ENCODE measurements at regions not wholly inside any gene's neighbourhood (a gene's known extent, or its start where the extent isn't known, plus 50 kb on each side); places are given as distances from the start of the nearest gene placed in this dataset.

GRCh38 chr5:124297826-124298225, 448.6 kb downstream of the ZNF608 start:
- no peak for TF ChIP-seq ARNTL (CRISPR knock-in tag; IDR thresholded peaks at IDR 0.05; ENCODE audit: borderline replicate concordance, low read depth)
- TF ChIP-seq, protein P1, sequence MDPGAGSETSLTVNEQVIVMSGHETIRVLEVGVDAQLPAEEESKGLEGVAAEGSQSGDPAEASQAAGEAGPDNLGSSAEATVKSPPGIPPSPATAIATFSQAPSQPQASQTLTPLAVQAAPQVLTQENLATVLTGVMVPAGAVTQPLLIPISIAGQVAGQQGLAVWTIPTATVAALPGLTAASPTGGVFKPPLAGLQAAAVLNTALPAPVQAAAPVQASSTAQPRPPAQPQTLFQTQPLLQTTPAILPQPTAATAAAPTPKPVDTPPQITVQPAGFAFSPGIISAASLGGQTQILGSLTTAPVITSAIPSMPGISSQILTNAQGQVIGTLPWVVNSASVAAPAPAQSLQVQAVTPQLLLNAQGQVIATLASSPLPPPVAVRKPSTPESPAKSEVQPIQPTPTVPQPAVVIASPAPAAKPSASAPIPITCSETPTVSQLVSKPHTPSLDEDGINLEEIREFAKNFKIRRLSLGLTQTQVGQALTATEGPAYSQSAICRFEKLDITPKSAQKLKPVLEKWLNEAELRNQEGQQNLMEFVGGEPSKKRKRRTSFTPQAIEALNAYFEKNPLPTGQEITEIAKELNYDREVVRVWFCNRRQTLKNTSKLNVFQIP (CRISPR knock-in tag; IDR thresholded peaks at IDR 0.05; ENCODE audit: borderline replicate concordance, low read depth), result no peak
- TF ChIP-seq, protein P2, sequence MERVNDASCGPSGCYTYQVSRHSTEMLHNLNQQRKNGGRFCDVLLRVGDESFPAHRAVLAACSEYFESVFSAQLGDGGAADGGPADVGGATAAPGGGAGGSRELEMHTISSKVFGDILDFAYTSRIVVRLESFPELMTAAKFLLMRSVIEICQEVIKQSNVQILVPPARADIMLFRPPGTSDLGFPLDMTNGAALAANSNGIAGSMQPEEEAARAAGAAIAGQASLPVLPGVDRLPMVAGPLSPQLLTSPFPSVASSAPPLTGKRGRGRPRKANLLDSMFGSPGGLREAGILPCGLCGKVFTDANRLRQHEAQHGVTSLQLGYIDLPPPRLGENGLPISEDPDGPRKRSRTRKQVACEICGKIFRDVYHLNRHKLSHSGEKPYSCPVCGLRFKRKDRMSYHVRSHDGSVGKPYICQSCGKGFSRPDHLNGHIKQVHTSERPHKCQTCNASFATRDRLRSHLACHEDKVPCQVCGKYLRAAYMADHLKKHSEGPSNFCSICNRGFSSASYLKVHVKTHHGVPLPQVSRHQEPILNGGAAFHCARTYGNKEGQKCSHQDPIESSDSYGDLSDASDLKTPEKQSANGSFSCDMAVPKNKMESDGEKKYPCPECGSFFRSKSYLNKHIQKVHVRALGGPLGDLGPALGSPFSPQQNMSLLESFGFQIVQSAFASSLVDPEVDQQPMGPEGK (CRISPR knock-in tag; IDR thresholded peaks at IDR 0.05; ENCODE audit: borderline replicate concordance), result no peak
- no peak for TF ChIP-seq ZNF70 (CRISPR knock-in tag; IDR thresholded peaks at IDR 0.05)
- TF ChIP-seq, protein P3, sequence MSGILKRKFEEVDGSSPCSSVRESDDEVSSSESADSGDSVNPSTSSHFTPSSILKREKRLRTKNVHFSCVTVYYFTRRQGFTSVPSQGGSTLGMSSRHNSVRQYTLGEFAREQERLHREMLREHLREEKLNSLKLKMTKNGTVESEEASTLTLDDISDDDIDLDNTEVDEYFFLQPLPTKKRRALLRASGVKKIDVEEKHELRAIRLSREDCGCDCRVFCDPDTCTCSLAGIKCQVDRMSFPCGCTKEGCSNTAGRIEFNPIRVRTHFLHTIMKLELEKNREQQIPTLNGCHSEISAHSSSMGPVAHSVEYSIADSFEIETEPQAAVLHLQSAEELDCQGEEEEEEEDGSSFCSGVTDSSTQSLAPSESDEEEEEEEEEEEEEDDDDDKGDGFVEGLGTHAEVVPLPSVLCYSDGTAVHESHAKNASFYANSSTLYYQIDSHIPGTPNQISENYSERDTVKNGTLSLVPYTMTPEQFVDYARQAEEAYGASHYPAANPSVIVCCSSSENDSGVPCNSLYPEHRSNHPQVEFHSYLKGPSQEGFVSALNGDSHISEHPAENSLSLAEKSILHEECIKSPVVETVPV (CRISPR knock-in tag; IDR thresholded peaks at IDR 0.05), result no peak
- TF ChIP-seq GLIS3 (CRISPR knock-in tag; IDR thresholded peaks at IDR 0.05), result no peak
- no peak for TF ChIP-seq BACH2 (CRISPR knock-in tag; IDR thresholded peaks at IDR 0.05; ENCODE audit: borderline replicate concordance)
- no peak for TF ChIP-seq OSR1 (CRISPR knock-in tag; IDR thresholded peaks at IDR 0.05)
- TF ChIP-seq ZFP3 (CRISPR knock-in tag; IDR thresholded peaks at IDR 0.05), result no peak
- no peak for TF ChIP-seq RARB (CRISPR knock-in tag; IDR thresholded peaks at IDR 0.05)
- TF ChIP-seq ZFP30 (CRISPR knock-in tag; IDR thresholded peaks at IDR 0.05), result no peak
- no peak for TF ChIP-seq ISL1 (CRISPR knock-in tag; IDR thresholded peaks at IDR 0.05)
- no peak for TF ChIP-seq PPARA (CRISPR knock-in tag; IDR thresholded peaks at IDR 0.05; ENCODE audit: borderline replicate concordance)
- no peak for TF ChIP-seq TOX (CRISPR knock-in tag; IDR thresholded peaks at IDR 0.05; ENCODE audit: borderline replicate concordance)
